K562 (cell line): ENCODE measurements at regions not wholly inside any gene's neighbourhood (a gene's known extent, or its start where the extent isn't known, plus 50 kb on each side); places are given as distances from the start of the nearest gene placed in this dataset.

Experiments used
- ATAC-seq: fragments of 200-7000 bp; cut with Tn5 transposase; 3 replicates; pipeline ENCODE4 v1.9.1; 2020; ENCODE audit warnings: moderate library complexity
- BruUV-seq: library from RNA; stranded (reverse); fragments of 400-500 nt; replicated peaks from 2 replicates; lab custom pipeline; 2021; lab: Mats Ljungman, UMichigan
- CTCF ChIA-PET: fragments of 300-600 bp; formaldehyde crosslinking; extraction: SDS; loops from one replicate; lab custom pipeline; 2021; ENCODE audit warnings: low intra/inter-chr PET ratio; lab: Yijun Ruan, JAX
- POLR2A ChIA-PET: fragments of 300-600, 350-650 bp; sonication (Branson Sonifier 250); formaldehyde crosslinking; extraction: SDS; loops from one replicate; lab custom pipeline; 2021; ENCODE audit warnings: antibody characterized with exemption, inconsistent platforms; lab: Yijun Ruan, JAX
- DNase-seq, 4 experiments: peaks; one replicate each; pipeline versions ENCODE4 v3.0.0 to v3.0.0-alpha.2; 2011 to 2018; ENCODE audit warnings: low spot score in 3 of 4, mixed read lengths in 3 of 4; ENCODE audit errors: extremely low read depth in 1 of 4
- FAIRE-seq: peaks from 2 replicates; lab custom pipeline; 2011; peaks lifted over from hg19 to GRCh38; lab: Jason Lieb, UNC
- H2AFZ ChIP-seq: 2 replicates; pipeline ENCODE4 v1.6.0; 2011; ENCODE audit warnings: low read depth, low read length, control low read depth, inconsistent platforms
- H3K27ac ChIP-seq: fragments of 200-600 bp; 3 replicates; pipeline ENCODE4 v1.8.0; 2011; ENCODE audit warnings: low read depth, mild to moderate bottlenecking, control low read depth, inconsistent platforms, low read length, moderate library complexity, mixed read lengths; ENCODE audit errors: extremely low read depth
- H3K27me3 ChIP-seq, 2 experiments: fragments of 300-600 bp in 1 of 2; 2 replicates in 1 of 2; 3 replicates in 1 of 2; pipeline versions ENCODE4 v1.6.0 to v1.8.0; 2011; ENCODE audit warnings: inconsistent platforms in 2 of 2, low read length in 2 of 2, mild to moderate bottlenecking in 1 of 2, mixed read lengths in 1 of 2, moderate library complexity in 1 of 2; ENCODE audit not compliant: control insufficient read depth in 2 of 2, insufficient read depth in 2 of 2
- H3K36me3 ChIP-seq: fragments of 300-600 bp; 3 replicates; pipeline ENCODE4 v1.8.0; 2011; ENCODE audit warnings: mild to moderate bottlenecking, low read length, inconsistent platforms; ENCODE audit not compliant: control insufficient read depth, insufficient read depth
- H3K4me1 ChIP-seq, 2 experiments: fragments of 200-600 bp in 1 of 2; replicated peaks in 1 of 2; 2 replicates in 1 of 2; 3 replicates in 1 of 2; pipeline versions ENCODE4 v1.5.1 to v1.8.0; 2011; ENCODE audit warnings: inconsistent platforms in 2 of 2, low read length in 2 of 2, mild to moderate bottlenecking in 1 of 2, mixed read lengths in 1 of 2, moderate library complexity in 1 of 2; ENCODE audit not compliant: control insufficient read depth in 2 of 2, insufficient read depth in 2 of 2
- H3K4me2 ChIP-seq: 2 replicates; pipeline ENCODE4 v1.6.1; 2011; ENCODE audit warnings: low read length, control low read depth, inconsistent platforms, mixed read lengths; ENCODE audit not compliant: insufficient read depth
- H3K4me3 ChIP-seq: fragments of 200-600 bp; sonication (generic), shearing (Covaris generic); 2 replicates; pipeline ENCODE4 v1.5.1; 2016; ENCODE audit warnings: control low read depth, inconsistent platforms
- H3K79me2 ChIP-seq: fragments of 200-600 bp; 3 replicates; pipeline ENCODE4 v1.8.0; 2011; ENCODE audit warnings: low read length, inconsistent platforms; ENCODE audit not compliant: control insufficient read depth, insufficient read depth
- H3K9ac ChIP-seq, 2 experiments: 2 replicates each; pipeline versions ENCODE4 v1.6.0 to v1.6.1; 2011; ENCODE audit warnings: low read depth in 2 of 2, low read length in 2 of 2, control low read depth in 1 of 2, inconsistent platforms in 1 of 2, mild to moderate bottlenecking in 1 of 2, mixed read lengths in 1 of 2; ENCODE audit not compliant: insufficient read depth in 1 of 2
- H3K9me1 ChIP-seq: one replicate; pipeline ENCODE4 v1.6.0; 2011; ENCODE audit warnings: inconsistent platforms, mild to moderate bottlenecking, low read length, moderate library complexity; ENCODE audit not compliant: control insufficient read depth, insufficient read depth
- H3K9me3 ChIP-seq: replicated peaks from 2 replicates; pipeline ENCODE4 v1.5.1; 2011; ENCODE audit warnings: low read depth, low read length, inconsistent platforms; ENCODE audit not compliant: control insufficient read depth, insufficient read depth
- H4K20me1 ChIP-seq: replicated peaks from 2 replicates; pipeline ENCODE4 v1.6.1; 2011; ENCODE audit warnings: low read length, inconsistent platforms, mixed read lengths; ENCODE audit not compliant: control insufficient read depth, insufficient read depth
- ADNP ChIP-seq: fragments of 200-800 bp; sonication (Bioruptor generic); IDR thresholded peaks from 2 replicates; pipeline ENCODE4 v1.6.1; 2016; ENCODE audit warnings: missing genetic modification characterization, missing compliant biosample characterization
- CREM ChIP-seq: IDR thresholded peaks from 2 replicates; pipeline ENCODE4 v1.6.1; 2014; ENCODE audit warnings: antibody characterized with exemption, low read depth
- DEAF1 ChIP-seq: fragments of 450-650 bp; formaldehyde crosslinking; IDR thresholded peaks from 2 replicates; pipeline ENCODE4 v1.4.0; 2020; ENCODE audit warnings: mild to moderate bottlenecking, moderate library complexity
- KDM1A ChIP-seq, 2 experiments: fragments of 450-650 bp; IDR thresholded peaks; 2 replicates each; pipeline ENCODE4 v1.6.1; 2016; ENCODE audit warnings: mild to moderate bottlenecking in 2 of 2
- KHSRP ChIP-seq: fragments of 450-650 bp; IDR thresholded peaks from 2 replicates; pipeline ENCODE4 v1.6.1; 2017
- MCM5 ChIP-seq: fragments of 450-650 bp; IDR thresholded peaks from 2 replicates; pipeline ENCODE4 v1.6.1; 2016; ENCODE audit warnings: low read depth
- MCM7 ChIP-seq, 2 experiments: fragments of 450-650 bp; IDR thresholded peaks; 2 replicates each; pipeline ENCODE4 v1.6.1; 2016 to 2018
- SAFB2 ChIP-seq: fragments of 200-400 bp; formaldehyde crosslinking; IDR thresholded peaks from 2 replicates; pipeline ENCODE4 v1.6.1; 2018; ENCODE audit warnings: borderline replicate concordance, low read length, low read depth, moderate library complexity; ENCODE audit not compliant: severe bottlenecking
- SP2 ChIP-seq: IDR thresholded peaks from 2 replicates; pipeline ENCODE4 v1.6.1; 2011; ENCODE audit warnings: mild to moderate bottlenecking, low read depth, low read length, moderate library complexity; ENCODE audit not compliant: poor library complexity, severe bottlenecking; ENCODE audit errors: extremely low read depth
- ZBTB1 ChIP-seq: sonication (generic); formaldehyde crosslinking; IDR thresholded peaks from 2 replicates; pipeline ENCODE4 v1.8.1; 2023; ENCODE audit warnings: missing genetic modification reagents, low read depth, mild to moderate bottlenecking, borderline replicate concordance
- ZFP30 ChIP-seq: fragments of 250-450 bp; sonication (Bioruptor Pico); IDR thresholded peaks from 2 replicates; pipeline ENCODE4 v1.8.0; 2022; ENCODE audit warnings: moderate library complexity, mild to moderate bottlenecking, inconsistent platforms, borderline replicate concordance
- ZNF121 ChIP-seq: sonication (generic); formaldehyde crosslinking; conservative IDR thresholded peaks from 2 replicates; pipeline ENCODE4 v1.8.0; 2022; ENCODE audit warnings: missing genetic modification reagents
- ZNF583 ChIP-seq: fragments of 250-450 bp; sonication (Bioruptor Pico); IDR thresholded peaks from 2 replicates; pipeline ENCODE4 v1.4.0; 2020
- ZNF766 ChIP-seq: fragments of 200-800 bp; sonication (Bioruptor generic); conservative IDR thresholded peaks from 2 replicates; pipeline ENCODE4 v1.6.1; 2016; ENCODE audit warnings: missing genetic modification characterization, missing compliant biosample characterization
- ZNF77 ChIP-seq: fragments of 250-450 bp; sonication (Bioruptor Pico); IDR thresholded peaks from 2 replicates; pipeline ENCODE4 v1.5.0; 2020
- ZSCAN32 ChIP-seq: fragments of 450-650 bp; formaldehyde crosslinking; IDR thresholded peaks from 2 replicates; pipeline ENCODE4 v1.4.0; 2020; ENCODE audit warnings: mild to moderate bottlenecking, moderate library complexity
- WGBS: fragments of 100-300 bp; shearing (Covaris generic); methylation state at CpG from one replicate; pipeline ENCODE4 v1.1.6; 2016; ENCODE audit warnings: low coverage, mixed read lengths; ENCODE audit not compliant: insufficient coverage; ENCODE audit errors: missing lambda C conversion rate; 5-methylcytosine and 5-hydroxymethylcytosine counted together
- in situ Hi-C: fragments of 300-500 bp; cut with MboI; formaldehyde crosslinking; loops from 4 replicates; pipeline ENCODE4 v1.15.0; 2018; ENCODE audit warnings: inconsistent platforms, mixed read lengths
- intact Hi-C: fragments of 100-400 bp; cut with micrococcal nuclease; formaldehyde crosslinking; loops from 2 replicates; pipeline ENCODE4 v1.14.2; 2022

- Histone ChIP-seq H3K27me3 (no peaks in the 10 kb centered on the region; a peak in 1 of 5 replicates), H4K20me1 (no peaks in the 10 kb centered on the region), H2AFZ (no peak overlapping the region), H3K4me3 (no peak overlapping the region), H3K4me2 (no peak overlapping the region), H3K4me1 (no peaks in the 10 kb centered on the region; a peak in 1 of 5 replicates), H3K79me2 (no peaks in the 10 kb centered on the region), H3K36me3 (no peaks in the 10 kb centered on the region), H3K9ac (no peak overlapping the region), H3K9me3 (no peaks in the 10 kb centered on the region), H3K9me1 (no peaks in the 10 kb centered on the region), H3K27ac (no peak overlapping the region)
- ChIA-PET POLR2A (no interaction called here), CTCF (no interaction called here)
- no peak for DNase-seq
- no TSS peak for BruUV-seq
- intact Hi-C loops = no loop called here
- WGBS = 0% methylated on average over 2 of the region's 2 CpGs
- in situ Hi-C loops = no loop called here
- ATAC-seq = no peak
- no peak for TF ChIP-seq ZBTB1
- no peak for TF ChIP-seq ZNF77
- no peak for TF ChIP-seq MCM5
- no peak for TF ChIP-seq MCM7 (IDR thresholded peaks at IDR 0.05)
- no peak for TF ChIP-seq SP2
- no peak for TF ChIP-seq ZNF766
- TF ChIP-seq KDM1A (IDR thresholded peaks at IDR 0.05) = no peak
- TF ChIP-seq ADNP (tag) = no peak
- TF ChIP-seq KHSRP = no peak
- no peak for TF ChIP-seq CREM
- no peak for TF ChIP-seq SAFB2
- TF ChIP-seq ZFP30 = no peak
- TF ChIP-seq ZNF121 (CRISPR knock-in tag) = no peak
- TF ChIP-seq ZNF583 (CRISPR knock-in tag) = no peak
- TF ChIP-seq DEAF1 = no peak
- no peak for TF ChIP-seq ZSCAN32 (CRISPR knock-in tag)
- FAIRE-seq = no peak
Observed at GRCh38 chr9:32841314-32841713, 58.0 kb downstream of the TMEM215 start.
